A549 (cell line): ENCODE measurements at regions not wholly inside any gene's neighbourhood (a gene's known extent, or its start where the extent isn't known, plus 50 kb on each side); places are given as distances from the start of the nearest gene placed in this dataset.

ENCODE experiments used
- CBX8 ChIP-seq: fragments of 200-600 bp; sonication (generic); IDR thresholded peaks from 2 replicates; pipeline ENCODE4 v1.6.1; 2016
- CTCF ChIP-seq: fragments of >200 bp; sonication (Bioruptor Twin); formaldehyde crosslinking; IDR thresholded peaks from 3 replicates; pipeline ENCODE4 v1.5.1; 2016
- HOXA7 ChIP-seq: fragments of 250-450 bp; sonication (Bioruptor Pico); IDR thresholded peaks from 2 replicates; pipeline ENCODE4 v1.5.0; 2020; ENCODE audit warnings: mild to moderate bottlenecking, moderate library complexity

GRCh38 chr10:35882422-35883150 is 240.5 kb upstream of the FZD8 start:
- TF ChIP-seq CBX8: no peak
- no peak for TF ChIP-seq HOXA7 (CRISPR knock-in tag)
- no peak for TF ChIP-seq CTCF
